NCI-H2171 treated with DMSO at 0.1 percent for 48 hours (cell line): ENCODE measurements at regions not wholly inside any gene's neighbourhood (a gene's known extent, or its start where the extent isn't known, plus 50 kb on each side); places are given as distances from the start of the nearest gene placed in this dataset.
"Not testable (repeated sequence)": the region's sequence is repeated elsewhere in the genome, so short reads cannot be mapped to it uniquely, and the experiment has no call there.

Experiments
- DNase-seq: peaks from one replicate; lab custom pipeline; 2025; lab: John Stamatoyannopoulos, UW

DNA sequence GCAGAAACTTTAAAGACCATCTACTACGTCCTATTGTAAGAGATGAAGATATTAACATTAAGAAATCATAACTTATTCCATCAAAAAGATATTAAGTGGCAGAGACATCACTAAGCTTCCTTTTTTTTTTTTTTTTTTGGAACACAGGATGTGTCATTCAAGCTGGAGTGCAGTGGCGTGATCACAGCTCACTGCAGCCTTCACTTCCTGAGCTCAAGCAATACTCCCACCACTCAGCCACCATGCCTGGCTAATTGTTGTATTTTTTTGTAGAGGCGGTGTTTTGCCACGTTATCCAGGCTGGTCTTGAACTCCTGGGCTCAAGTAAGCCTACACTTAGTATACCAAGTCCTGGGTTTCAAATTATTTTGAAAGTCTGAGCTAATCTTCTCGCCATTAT, 169.7 kb upstream of the KCTD7 start:
- not testable (repeated sequence) for DNase-seq

DNA sequence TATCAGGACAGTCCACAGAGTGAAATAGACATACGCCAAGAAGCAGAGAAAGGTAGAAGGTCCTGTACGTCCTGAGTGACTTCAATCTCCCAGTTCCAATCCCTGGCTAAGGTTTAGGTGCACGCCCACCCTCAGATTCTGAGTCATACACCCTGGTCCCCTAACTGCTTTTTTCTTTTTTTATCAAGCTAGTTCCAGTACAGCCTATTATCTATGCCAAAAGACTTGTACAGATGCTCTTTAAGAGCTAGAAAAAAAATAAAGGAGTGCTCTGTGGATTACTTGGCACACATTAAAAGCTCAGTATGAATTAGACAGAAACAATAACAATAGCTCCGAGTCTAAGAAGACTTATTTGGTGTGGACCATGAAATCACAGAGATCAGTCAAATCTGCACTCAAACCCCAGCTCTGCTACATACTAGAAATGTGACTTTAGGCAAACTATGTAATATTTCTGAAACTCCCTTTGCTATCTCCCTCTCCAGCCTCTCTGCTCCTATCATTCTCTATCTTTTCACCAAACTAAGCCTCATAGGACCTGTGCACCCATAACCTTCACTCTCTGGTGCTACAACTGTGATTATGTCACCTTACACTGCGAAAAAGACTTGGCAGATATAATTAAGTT, 168.8 kb upstream of the KCTD7 start:
- DNase-seq = not testable (repeated sequence)

DNA sequence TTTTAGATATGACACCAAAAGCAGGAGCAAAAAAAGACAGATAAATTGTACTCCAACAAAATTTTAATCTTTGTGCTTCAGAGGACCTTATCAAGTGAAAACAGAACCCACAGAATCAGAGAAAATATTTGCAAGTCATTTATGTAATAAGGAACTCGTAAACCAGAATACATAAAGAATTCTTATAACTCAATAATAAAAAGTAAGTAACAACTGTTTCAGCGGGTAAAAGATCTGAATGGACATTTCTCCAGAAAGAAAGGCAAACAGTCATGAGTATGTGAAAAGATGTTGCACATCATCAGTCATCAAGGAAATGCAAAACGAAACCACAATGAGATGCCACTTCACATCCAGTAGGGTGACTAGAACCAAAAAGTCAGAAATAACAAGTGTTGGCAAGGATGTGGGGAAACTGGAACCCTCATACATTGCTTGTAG, 167.7 kb upstream of the KCTD7 start:
- no peak for DNase-seq

DNA sequence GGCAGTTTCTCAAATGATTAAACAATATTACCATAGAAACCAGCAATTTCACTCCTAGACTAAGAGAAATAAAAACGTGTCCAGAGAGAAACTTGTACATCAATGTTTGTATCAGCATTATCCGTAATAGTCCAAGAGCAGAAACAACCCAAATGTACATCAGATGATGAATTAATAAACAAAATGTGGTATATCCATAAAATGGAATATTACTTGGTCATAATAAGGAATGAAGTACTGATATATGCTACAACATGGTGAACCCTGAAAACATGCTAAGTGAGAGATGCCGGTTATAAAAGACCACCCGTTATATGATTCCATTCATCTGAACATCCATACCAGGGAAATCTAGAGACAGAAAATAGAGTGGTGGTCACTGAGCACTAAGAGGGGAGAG, 167.3 kb upstream of the KCTD7 start:
- not testable (repeated sequence) for DNase-seq

DNA sequence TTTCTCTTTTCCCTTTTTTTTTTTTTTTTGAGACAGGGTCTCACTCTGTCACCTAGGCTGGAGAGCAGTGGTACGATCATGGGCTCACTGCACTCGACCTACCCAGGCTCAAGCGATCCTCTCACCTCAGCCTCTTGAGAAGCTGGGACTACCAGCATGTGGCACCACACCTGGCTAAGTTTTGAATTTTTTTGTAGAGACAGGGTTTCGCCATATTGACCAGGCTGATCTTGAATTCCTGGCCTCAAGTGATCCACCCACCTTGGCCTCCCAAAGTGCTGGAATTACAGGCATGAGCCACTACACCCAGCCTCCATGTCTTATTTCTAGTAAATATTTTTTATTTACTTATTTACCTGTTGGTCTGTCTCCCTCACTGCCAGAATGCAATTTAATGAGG, 165.8 kb upstream of the KCTD7 start:
- not testable (repeated sequence) for DNase-seq

DNA sequence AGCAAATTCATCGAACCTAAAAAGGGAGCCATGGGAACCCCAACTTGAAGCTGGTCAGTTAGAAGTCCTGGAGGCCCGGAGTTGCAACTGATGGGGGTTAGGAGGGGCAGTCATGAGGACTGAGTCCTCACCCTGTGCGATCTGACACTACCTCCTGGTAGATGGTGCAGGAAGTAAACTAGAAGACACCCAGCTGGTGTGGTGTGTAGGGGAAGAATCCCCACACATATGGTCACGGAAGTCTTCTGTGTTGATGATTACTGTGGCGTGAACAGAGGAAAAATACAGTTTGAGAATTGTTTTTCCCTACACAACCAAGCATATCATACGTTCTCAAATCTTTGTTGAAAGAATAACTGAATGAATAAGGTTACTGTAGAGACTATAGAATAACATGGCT, 164.6 kb upstream of the KCTD7 start:
- DNase-seq = no peak

DNA sequence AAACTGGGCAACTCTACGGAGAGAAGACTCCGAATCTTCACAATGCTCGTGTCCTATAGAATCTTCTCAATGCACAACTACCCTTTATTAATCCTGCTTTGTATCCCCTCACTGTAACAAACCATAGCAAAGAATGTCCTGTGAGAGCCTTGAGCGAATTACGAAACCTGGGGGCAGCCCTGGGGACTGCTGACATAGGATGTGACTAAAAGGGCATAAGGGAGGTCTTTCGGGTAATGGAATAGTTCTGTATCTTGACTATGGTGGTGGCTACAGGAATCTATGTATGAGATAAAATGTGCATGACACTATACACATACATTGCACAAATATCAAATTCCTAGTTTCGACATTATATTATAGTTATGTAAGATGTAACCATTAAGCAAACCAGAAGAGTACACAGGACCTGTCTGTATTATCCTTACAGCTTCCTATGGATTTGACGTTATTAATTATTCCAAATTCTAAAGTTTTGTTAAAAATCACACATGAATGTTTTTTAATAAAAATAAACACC, 162.5 kb upstream of the KCTD7 start:
- DNase-seq = no peak

DNA sequence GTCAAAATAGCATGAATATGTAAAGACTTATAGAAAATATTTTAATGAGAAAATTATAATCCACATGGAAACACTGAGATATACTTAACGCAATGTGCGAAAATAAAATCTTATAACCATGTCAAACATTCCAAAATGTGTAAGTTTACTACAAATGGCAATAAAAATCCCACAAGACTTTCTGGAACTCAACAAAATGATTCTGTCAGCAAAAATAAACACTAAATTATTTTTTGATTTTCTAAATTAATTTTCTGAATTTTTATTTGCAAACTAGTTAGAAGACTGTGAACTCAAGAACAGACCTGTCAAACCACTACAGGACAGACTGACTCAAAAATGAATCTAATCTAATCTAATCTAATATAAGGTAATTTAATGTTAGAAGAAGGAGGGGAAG, 160.8 kb upstream of the KCTD7 start:
- DNase-seq = no peak

DNA sequence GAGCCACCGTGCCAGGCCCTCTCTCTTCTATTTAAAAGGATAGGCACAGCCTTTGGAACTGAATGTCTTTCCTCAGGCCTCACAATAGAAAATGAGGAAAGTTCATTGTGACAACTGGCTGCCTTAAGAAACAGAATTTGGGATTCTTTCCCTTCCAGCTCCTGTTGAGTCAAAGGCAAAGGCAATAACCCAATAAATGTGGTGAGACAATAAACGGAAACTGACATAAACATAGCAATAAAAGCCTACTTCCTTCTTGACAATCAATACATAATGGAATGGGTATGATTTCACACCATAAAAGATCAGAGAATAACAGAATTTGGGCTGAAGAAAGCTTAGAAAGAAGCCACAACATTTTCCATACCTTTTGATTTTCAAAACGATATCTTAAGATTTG, 155.6 kb upstream of the KCTD7 start:
- DNase-seq = not testable (repeated sequence)

DNA sequence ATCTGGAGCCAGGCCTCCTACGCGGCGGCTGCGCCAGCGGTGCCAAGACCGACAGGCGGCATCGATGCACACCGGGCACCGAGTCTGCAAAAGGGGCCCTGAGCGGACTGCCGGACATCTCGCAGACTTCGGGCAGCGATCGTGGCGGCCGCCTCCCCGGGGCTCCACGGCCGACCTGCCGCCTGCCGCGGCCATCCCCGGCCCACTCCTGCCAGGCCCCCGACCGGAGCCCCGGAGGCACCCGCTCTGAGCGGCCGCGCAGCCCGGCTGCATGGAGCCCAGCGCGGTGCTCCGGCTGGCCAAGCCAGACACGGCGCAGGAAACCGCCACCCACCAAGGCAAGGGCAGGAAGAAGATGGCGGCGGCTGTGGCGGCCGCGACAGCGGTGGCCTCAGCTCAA, 154.2 kb upstream of the KCTD7 start:
- no peak for DNase-seq

DNA sequence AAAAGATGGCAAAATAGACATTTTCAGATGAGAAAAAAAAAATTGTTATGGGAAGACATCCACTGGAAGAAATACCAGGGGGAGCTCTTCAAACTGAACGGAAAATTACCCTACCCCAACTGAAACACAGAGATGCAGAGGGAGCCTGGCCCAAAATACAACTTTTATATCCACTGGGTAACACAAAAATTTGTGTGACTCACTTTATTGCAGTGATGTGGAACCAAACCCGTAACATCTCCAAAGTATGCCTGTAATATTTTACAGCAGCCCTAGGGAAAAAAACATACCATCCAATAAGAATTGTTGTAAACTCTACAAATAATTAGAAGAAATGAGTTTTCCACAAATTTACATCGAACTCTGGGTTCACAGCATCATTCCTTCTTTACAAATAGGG, 152.6 kb upstream of the KCTD7 start:
- not testable (repeated sequence) for DNase-seq

DNA sequence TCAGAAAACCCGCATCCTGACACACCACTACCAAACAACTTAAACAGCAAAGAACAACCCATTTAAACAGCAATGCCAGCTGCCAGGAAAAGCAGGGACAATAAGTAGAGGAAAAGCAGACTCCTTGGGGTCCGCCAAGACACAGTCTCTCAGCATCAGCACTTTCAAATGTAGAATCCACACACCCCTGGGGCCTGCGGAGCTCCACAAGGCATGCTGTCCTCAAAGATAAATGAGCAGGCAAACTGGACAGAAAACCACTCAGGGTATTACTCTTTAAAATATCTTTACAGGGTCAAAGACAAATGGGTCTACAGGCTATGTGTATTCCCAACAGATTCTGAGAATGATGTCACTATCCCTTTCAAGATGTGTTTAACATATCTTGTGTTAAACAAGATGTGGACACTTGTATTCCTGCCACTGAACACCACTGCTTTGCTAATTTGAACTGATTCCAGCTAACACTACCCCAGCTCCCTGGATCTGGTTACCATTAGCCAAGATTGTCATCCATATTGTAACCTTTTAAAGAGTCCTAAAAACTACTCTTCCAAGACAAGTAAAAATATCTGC, 150.8 kb upstream of the KCTD7 start:
- DNase-seq = not testable (repeated sequence)

DNA sequence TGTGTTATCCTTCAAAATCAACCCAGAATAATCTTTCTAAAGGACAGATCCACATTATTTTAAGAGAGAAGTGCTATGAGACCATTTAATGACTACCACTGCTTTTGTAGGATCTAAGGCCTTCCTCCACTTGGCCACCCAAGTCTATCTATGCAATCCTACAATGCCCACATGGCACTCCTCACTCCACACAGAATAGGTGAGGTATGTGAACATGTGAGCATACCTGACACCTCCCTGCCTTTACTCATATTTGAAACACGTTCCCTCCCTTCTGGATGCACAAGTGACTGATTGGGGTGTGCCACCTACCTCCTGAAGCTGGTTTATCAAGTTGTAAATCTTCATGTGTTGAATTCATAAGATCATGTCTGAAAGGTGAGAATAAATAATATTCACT, 147.5 kb upstream of the KCTD7 start:
- DNase-seq = not testable (repeated sequence)

DNA sequence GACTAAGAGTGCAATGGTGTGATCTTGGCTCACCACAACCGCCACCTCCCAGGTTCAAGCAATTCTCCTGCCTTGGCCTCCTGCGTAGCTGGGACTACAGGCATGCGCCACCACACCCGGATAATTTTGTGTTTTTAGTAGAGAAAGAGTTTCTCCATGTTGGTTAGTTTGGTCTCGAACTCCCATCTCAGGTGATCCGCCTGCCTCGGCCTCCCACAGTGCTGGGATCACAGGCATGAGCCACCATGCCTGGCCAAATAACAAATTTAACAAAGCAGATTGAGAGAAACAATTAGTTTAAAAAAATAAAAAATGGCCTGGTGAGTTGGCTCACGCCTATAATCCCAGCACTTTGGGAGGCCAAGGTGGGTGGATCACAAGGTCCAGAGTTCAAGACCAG, 139.6 kb upstream of the KCTD7 start:
- not testable (repeated sequence) for DNase-seq

DNA sequence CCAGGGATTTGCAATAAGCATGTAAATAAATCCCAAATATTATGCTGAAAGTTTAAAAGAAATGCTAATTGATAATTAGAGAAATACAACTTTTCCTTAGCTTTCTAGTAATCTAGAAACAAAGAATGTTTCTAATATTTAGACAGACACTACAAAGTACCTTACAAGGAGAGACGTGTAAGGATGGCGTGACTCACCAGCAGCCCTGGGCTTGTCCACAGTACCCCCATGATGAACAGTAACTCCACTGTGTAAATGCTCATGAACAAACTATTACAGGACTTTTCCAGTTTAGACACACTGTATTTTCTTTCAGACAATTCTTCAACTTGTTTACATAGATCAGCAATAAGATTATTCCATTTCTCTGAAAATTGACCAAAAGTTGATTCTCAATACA, 138.9 kb upstream of the KCTD7 start:
- DNase-seq = not testable (repeated sequence)

DNA sequence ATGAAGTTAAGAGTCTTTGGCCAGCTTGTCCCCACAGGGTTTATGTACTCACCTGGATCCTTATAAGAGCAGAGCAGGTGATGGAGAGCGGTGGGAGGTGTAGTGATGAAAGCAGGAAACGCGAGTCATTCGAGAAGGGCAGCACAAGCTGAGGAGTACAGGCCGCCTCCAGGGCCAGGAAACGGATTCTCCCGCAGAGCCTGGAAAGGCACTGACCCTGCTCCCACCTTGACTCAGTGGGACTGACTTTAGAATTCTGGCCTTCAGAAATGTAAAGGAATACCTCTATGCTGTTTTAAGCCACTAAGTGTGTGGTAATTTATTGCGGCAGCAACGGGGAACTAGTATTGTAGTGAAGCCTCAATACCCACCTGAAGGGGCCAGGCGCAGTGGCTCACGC, 137.7 kb upstream of the KCTD7 start:
- DNase-seq = not testable (repeated sequence)

DNA sequence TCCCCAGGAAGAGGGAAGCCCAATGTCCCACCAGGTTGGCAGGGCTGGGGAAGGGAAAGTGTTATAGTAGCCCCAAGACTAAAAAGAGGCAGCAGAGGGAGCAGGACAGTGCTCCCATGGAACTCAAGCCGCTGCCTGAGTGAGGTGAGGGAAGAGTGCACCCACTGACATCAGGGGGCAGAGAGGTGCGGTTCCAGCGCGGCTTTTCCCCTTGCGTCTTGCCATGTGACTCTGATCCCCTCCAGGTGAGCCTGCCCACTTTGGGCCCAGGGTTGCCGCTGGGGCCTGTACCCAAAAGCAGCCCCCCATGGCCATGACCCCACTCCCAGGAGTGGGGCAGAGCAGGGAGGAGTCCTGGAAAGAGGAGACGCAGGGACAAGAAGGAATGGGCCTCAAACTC, 136.3 kb upstream of the KCTD7 start:
- DNase-seq = not testable (repeated sequence)

DNA sequence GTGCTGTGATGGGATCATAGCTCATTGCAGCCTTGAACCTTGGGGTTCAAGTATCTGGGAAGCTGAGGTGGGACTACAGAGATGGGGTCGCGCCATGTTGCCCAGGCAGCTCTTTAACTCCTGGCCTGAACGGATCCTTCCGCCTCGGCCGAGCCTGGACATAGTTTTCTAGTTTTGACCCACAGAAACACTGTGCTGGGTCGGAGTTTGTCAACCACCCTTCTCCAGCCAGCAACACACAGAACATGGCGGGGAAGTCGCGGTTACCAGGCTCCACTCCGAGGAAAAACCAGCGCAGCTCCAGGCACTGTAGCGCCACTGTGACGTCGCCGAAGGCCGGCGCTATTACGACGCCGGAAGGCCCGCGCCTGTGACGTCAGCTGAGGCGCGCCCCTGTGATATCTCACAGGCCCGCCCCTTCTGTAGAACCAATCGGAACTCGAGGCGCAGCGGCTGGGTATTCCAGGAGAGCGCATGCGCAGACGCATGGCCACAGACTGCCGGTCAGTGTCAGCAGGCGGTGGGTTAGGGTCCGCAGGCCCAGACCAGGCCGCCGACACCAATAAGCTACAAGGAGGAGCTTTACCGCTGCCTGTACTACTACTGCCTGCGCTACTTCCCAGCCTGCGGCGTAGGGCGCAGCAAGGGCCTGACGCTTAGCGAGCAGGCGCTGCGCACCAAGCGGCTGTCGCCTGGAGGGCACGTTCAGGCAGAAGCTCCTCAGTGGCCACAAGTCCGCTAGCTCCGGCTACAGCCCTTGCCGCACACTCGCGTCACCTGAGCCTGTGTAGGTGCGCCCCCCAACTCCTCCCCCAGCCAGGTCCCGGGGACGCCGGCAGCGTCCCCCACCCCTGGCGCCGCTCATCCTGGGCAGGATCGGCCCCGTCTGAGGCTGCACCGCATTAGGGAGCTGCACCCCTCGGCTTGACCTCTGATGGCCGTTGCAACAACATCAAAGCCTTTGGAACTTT, 135.2 kb upstream of the KCTD7 start:
- DNase-seq = peak; percentile 96

DNA sequence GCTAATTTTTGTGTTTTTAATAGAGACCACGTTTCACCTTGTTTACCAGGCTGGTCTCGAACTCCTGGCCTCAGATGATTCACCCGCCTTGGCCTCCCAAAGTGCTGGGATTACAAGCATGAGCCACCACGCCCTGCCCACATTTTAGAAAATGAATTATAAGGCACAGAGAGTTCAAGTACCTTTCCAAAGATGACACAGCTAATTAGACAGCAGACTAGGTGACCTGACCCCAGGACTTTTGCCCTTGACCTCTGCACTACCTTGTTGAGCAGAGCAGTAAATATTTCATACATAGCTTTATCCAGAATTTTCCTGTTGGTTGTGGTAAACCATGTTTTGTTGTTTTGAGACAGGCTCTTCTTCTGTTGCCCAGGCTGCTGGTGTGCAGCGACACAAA, 131.3 kb upstream of the KCTD7 start:
- no peak for DNase-seq

DNA sequence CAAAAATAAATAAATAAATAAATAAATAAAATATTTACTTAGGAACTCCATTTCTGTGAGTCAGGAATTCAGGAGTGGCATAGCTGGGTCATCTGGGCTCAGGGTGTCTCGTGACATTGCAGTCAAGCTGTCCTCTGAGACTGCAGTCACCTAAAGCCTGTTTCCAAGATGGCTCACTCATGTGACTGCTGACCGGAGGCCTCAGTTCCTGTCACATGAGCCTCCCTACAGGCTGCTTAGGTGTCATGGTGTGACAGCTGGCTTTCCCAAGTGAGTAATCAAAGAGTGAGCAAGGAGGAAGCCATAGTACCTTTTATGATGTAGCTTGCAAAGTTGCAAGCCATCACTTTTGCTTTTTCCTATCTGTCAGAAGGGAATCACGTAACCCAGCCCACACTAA, 128.6 kb upstream of the KCTD7 start:
- peak; percentile 85 for DNase-seq

DNA sequence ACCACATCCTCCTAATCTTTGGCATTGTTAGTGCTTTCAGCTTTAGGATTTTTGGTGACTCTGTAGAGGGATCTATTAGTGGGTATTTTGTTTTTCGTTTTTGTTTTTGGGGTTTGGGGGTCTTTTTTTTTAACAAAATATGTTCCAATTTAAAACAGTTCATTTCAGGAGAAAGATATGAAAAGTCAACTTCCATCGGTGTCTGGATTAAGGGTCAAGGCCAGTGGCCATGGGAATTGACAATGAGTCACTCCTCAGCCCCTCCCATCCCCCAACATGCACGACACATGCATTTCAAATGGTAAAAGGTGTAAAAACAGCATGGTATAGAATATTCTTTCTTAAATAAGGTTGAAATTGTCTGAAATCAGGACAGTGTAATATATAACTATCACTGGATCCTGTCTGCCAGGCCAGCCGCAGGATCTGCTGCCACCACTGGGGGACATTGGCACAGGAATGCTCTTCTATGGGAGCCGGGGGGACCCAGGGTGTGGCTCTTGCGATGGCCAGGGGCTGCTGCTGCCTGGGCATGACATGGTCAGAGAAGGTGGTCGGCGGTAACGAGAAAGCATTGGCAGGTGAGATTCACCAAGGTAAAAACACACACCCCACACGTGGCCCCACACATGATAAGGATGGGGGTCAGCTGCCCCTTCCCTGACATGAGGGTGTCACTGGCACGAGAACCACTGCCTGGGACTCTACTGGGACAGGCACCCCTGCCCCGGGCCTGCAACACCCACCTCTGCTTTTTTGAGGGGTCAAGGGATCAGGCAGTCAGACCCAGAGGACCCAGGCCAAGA, 126.2 kb upstream of the KCTD7 start:
- DNase-seq = no peak

DNA sequence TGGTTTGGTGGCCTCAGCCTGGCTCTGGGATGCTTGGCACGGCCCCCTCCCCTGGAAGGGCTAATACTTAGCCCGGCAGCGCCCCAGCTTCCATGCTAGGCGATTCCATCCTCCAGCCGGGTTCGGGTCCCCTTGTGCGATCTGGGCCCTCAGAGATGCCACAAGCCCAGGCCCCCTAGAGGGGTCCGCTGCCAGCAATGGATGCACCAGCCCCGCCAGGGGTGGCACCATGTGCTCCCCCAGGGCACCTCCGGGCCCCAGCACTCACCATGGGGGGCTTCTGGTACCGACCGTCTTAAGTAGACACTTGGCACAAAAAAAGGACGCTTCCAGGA, 125.7 kb upstream of the KCTD7 start:
- no peak for DNase-seq
